ENCODE measurements at regions not wholly inside any gene's neighbourhood (a gene's known extent, or its start where the extent isn't known, plus 50 kb on each side); places are given as distances from the start of the nearest gene placed in this dataset.

DNA sequence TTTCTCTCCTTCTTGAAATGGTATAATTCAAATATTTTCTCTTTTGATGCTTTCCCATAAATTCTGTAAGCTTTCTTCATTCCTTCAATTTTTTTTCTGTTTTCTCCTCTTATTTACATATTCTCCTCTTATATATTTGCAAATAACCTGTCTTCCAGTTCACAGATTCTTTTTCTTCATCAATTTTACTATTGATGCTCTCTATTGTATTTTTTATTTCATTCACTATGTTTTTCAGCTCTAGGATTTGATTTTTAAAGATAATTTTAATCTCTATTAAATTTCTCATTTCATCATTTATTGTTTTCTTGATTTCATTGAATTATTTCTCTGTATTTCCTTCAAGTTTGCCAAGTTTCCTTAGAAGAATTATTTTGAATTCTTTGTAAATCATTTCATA is 54.0 kb upstream of the PRPS1L1 start:
- Histone ChIP-seq H3K36me3 (ENCODE audit: control insufficient read depth, insufficient read depth, low read length) (no peaks in the 10 kb centered on the region), H3K27me3 (ENCODE audit: control insufficient read depth, insufficient read depth, low read length) (no peaks in the 10 kb centered on the region), H3K4me1 (ENCODE audit: control insufficient read depth, insufficient read depth, low read length) (no peaks in the 10 kb centered on the region), H3K27ac (ENCODE audit: low read depth, low read length) (no peak overlapping the region), H3K4me3 (ENCODE audit: low read depth, low read length) (no peak overlapping the region), H3K9me3 (ENCODE audit: control insufficient read depth, insufficient read depth, low read length) (peaks cover 6% of the 10 kb centered on the region)
- no peak for DNase-seq (ENCODE audit: low read depth in 4 of 6, low spot score in 6 of 6)

DNA sequence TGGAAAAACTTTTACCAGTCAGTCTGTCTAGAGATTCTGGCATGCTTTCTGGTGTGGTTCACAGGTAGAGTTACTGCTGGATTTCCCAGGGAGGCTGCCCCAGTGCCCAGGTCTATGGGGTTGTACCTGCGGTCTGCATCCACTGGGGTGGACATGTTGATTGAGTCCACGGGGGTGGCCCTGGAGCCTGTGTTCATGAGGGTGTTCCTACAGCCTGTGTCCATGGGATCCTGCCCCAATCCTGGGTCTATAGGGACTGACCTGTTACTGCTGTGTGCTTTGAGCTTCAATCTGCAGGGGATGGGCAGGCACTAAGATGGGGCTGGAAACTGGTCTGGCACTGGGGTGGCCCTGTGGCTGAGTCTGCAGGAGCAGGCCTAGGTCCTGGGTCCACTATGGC is 54.5 kb upstream of the PRPS1L1 start:
- Histone ChIP-seq H3K36me3 (ENCODE audit: control insufficient read depth, insufficient read depth, low read length) (no peaks in the 10 kb centered on the region), H3K4me3 (ENCODE audit: low read depth, low read length) (no peak overlapping the region), H3K4me1 (ENCODE audit: control insufficient read depth, insufficient read depth, low read length) (peaks cover 3% of the 10 kb centered on the region), H3K9me3 (ENCODE audit: control insufficient read depth, insufficient read depth, low read length) (peaks cover 6% of the 10 kb centered on the region), H3K27ac (ENCODE audit: low read depth, low read length) (no peak overlapping the region), H3K27me3 (ENCODE audit: control insufficient read depth, insufficient read depth, low read length) (peaks cover 3% of the 10 kb centered on the region)
- DNase-seq (ENCODE audit: low read depth in 4 of 6, low spot score in 6 of 6), result no peak
- WGBS (ENCODE audit: insufficient coverage), result 94% methylated on average over 2 of the region's 2 CpGs

DNA sequence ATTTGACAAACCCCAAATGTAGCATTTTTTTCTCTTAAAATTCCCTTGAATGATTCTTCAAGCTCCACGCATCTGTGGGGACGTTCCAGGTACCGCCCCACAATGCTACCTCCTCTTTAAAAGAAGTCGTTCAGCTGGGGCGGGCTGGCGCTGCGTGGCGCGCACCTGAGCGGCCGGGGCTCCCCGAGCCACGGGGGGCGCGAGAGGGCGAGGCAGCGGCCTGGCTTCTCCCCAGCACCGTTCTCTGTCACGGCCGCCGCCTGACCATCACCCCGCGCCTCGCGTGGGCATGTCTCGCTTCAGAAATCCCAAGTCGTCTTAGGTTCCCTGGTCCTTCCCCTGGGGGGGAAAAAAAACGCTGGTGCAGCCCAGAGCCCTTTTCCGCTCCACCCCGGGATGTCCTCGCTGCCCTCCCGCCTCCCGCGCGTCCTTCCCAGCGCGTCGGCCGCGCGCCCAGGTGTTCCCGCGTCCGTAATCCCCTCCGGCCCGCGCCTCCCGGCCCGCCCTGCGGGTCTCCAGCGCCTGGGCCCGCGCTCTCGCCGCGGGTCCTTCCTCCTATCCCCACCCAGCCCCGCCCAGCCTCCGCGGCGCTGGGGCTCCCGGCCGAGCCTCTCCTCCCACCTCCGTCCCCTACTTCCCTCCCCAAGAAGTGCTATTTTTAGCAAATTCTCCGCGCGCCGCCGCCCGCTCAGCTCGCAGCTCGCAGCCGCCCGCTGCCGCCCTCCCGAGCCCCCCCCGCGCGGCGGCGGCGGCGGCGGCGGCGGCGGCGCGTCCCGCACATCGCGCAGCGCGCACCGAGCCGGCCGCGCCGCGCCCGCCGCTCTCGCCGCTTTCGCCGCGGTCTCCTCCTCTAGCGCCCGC is 58.7 kb upstream of the PRPS1L1 start:
- Histone ChIP-seq H3K4me1 (ENCODE audit: control insufficient read depth, insufficient read depth, low read length) (peaks cover 10% of the 10 kb centered on the region), H3K27ac (ENCODE audit: low read depth, low read length) (no peak overlapping the region), H3K9me3 (ENCODE audit: control insufficient read depth, insufficient read depth, low read length) (peaks cover 6% of the 10 kb centered on the region), H3K27me3 (ENCODE audit: control insufficient read depth, insufficient read depth, low read length) (peaks cover 7% of the 10 kb centered on the region), H3K4me3 (ENCODE audit: low read depth, low read length) (peak overlapping the region; percentile 63), H3K36me3 (ENCODE audit: control insufficient read depth, insufficient read depth, low read length) (no peaks in the 10 kb centered on the region)
- peak in 2 of 6 donors; percentile 77 to 78 for DNase-seq (ENCODE audit: low read depth in 4 of 6, low spot score in 6 of 6)
- under 1% methylated on average over 108 of the region's 108 CpGs for WGBS (ENCODE audit: insufficient coverage)

DNA sequence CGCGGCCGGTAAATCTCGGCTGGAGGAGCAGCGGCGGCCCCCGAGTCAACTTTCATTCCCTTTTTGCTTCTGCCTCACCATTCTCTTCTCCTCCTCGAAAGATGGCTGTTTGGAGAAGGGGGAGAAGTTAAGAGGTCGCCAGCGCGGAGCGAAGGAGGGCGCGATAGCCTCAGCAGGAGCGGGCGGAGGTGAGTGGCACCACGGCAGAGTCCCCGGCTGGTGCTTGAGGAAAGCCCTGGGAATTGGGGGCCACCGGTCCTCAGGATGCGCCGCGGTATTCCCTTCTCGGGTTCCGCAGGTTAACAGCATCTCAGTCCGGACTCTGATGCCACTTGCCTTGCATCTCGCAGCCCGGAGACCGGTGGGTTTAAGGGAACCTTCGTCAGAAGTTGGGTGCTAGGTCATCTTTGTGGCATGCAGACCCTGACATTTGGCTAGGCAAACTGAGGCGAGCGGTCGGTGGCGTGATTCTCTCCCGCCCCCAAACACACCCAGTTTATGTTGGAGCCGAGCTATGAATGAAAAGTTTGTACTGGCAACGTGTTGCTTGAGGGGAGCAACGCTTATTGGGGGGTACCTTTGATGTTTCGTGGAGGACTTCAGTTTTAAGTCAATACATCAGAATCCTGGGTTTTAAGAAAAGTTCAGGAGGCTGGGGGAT is 59.5 kb upstream of the PRPS1L1 start:
- H3K27ac ChIP-seq (ENCODE audit: low read depth, low read length), result no peak overlapping the region
- H3K36me3 ChIP-seq (ENCODE audit: control insufficient read depth, insufficient read depth, low read length), result no peaks in the 10 kb centered on the region
- peaks cover 2% of the 10 kb centered on the region for H3K9me3 ChIP-seq (ENCODE audit: control insufficient read depth, insufficient read depth, low read length)
- H3K4me1 ChIP-seq (ENCODE audit: control insufficient read depth, insufficient read depth, low read length), result peaks cover 10% of the 10 kb centered on the region
- 2% methylated on average over 36 of the region's 38 CpGs for WGBS (ENCODE audit: insufficient coverage)
- H3K27me3 ChIP-seq (ENCODE audit: control insufficient read depth, insufficient read depth, low read length), result peaks cover 9% of the 10 kb centered on the region
- peak in 1 of 6 donors; percentile 41 for DNase-seq (ENCODE audit: low read depth in 4 of 6, low spot score in 6 of 6)
- peak overlapping the region; percentile 63 for H3K4me3 ChIP-seq (ENCODE audit: low read depth, low read length)

DNA sequence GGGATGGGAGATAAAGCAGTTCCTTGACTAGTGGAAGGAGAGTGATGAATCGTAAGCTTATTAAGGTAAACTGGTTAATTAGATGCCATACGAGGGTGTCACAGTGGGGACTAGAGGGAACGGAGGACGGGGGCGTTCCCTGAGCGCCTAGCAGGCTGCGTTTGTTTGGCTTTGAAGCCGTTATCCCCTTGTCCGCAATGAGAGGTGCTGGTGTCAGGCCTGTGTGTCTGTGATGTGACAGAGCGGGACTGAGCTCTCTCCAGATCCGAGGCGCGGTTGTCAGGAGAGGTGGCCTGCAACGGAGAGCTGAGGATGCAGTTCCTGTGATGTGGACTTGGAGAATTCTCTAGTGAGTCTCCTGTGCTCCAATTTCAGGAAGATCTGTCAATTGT is 60.0 kb upstream of the PRPS1L1 start:
- Histone ChIP-seq H3K27ac (ENCODE audit: low read depth, low read length) (no peak overlapping the region), H3K4me3 (ENCODE audit: low read depth, low read length) (peak overlapping the region; percentile 63), H3K9me3 (ENCODE audit: control insufficient read depth, insufficient read depth, low read length) (no peaks in the 10 kb centered on the region), H3K27me3 (ENCODE audit: control insufficient read depth, insufficient read depth, low read length) (peaks cover 9% of the 10 kb centered on the region), H3K36me3 (ENCODE audit: control insufficient read depth, insufficient read depth, low read length) (no peaks in the 10 kb centered on the region), H3K4me1 (ENCODE audit: control insufficient read depth, insufficient read depth, low read length) (peaks cover 10% of the 10 kb centered on the region)
- DNase-seq (ENCODE audit: low read depth in 4 of 6, low spot score in 6 of 6), result peak in 2 of 6 donors; percentile 45 to 65
- WGBS (ENCODE audit: insufficient coverage), result 6% methylated on average over 14 of the region's 14 CpGs

DNA sequence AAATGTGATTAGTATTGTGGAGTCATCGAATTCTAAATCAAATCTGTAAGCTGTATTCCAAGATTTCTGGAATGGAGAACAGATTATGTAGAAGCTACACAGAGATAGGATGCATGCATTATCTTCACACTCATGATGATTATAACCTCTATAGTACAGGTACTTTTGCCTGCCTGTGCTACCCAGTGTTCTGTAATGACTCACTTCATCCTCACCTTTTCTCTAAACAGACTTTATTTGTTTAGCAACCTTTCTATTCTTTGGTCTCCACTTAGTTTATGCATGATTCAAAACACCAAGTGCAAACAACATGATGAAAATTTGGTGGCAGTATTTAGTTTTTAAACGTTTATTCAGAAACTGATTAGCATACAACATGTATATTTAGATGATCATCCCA is 68.4 kb upstream of the PRPS1L1 start:
- H3K27ac ChIP-seq (ENCODE audit: low read depth, low read length), result no peak overlapping the region

DNA sequence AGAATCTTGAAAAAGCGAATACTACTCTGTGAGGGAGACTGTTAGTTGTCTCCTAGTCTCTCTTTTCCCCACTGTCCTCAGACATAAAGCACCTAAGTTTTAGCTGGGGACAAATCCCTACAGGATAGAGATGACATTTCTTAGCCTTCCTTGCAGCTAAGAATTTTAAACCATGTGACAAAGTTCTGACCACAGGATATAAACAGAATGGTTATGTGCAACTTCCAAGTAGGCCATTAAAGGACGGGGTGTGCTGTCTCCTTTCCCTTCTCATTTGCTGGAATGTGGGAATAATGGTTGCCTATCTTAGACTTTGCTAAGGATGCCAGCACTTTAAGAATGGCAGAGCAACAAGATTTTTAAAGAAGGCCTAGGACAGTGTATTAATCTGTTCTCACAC is 74.9 kb upstream of the PRPS1L1 start:
- 88% methylated on average over 1 of the region's 2 CpGs for WGBS (ENCODE audit: insufficient coverage)
- H3K27me3 ChIP-seq (ENCODE audit: control insufficient read depth, insufficient read depth, low read length), result no peaks in the 10 kb centered on the region
- DNase-seq (ENCODE audit: low read depth in 4 of 6, low spot score in 6 of 6), result no peak
- H3K9me3 ChIP-seq (ENCODE audit: control insufficient read depth, insufficient read depth, low read length), result peaks cover 5% of the 10 kb centered on the region
- H3K27ac ChIP-seq (ENCODE audit: low read depth, low read length), result no peak overlapping the region
- no peaks in the 10 kb centered on the region for H3K36me3 ChIP-seq (ENCODE audit: control insufficient read depth, insufficient read depth, low read length)
- no peak overlapping the region for H3K4me3 ChIP-seq (ENCODE audit: low read depth, low read length)
- no peaks in the 10 kb centered on the region for H3K4me1 ChIP-seq (ENCODE audit: control insufficient read depth, insufficient read depth, low read length)

More for the DNA sequence above, 68.4 kb upstream of the PRPS1L1 start:
- Histone ChIP-seq H3K4me1 (ENCODE audit: control insufficient read depth, insufficient read depth, low read length) (no peaks in the 10 kb centered on the region), H3K36me3 (ENCODE audit: control insufficient read depth, insufficient read depth, low read length) (no peaks in the 10 kb centered on the region), H3K4me3 (ENCODE audit: low read depth, low read length) (no peak overlapping the region), H3K9me3 (ENCODE audit: control insufficient read depth, insufficient read depth, low read length) (peaks cover 5% of the 10 kb centered on the region), H3K27me3 (ENCODE audit: control insufficient read depth, insufficient read depth, low read length) (peaks cover 2% of the 10 kb centered on the region)
- no peak for DNase-seq (ENCODE audit: low read depth in 4 of 6, low spot score in 6 of 6)
- WGBS (ENCODE audit: insufficient coverage), result no CpG with 5 or more reads among the region's 2 CpGs

DNA sequence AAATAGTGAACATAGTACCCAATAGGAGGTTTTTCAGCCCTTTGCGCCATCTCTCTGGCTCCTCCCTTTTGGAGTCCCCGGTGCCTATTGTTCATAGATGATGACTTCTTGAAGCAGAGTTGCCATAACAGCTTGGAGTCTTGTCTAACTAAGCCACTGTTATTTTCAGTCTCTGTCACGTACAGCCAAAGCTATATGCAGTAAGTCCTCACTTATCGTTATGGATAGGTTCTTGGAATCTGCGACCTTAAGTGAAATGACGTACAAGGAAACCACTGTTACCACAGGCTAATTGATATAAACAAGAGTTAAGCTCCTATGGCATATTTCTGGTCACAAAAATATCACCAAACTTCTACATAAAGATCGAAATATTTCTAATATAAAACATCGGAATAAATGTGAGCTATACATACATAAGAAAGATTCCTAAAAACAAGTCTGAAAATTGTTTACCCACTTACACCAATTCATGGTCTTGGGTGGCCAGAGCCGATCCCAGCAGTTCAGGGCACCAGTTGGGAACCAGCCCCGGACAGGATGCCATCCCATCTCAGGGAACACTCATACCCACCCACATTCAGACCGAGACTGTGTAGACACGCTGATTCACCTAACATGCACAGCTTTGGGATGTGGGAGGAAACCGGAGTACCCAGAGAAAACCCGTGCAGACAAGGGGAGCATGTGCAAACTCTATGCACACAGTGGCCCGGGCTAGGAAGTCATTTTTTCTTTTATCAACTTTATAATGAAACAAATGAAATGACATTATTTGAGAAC is 76.0 kb upstream of the PRPS1L1 start:
- WGBS (ENCODE audit: insufficient coverage), result 98% methylated on average over 5 of the region's 15 CpGs
- H3K4me3 ChIP-seq (ENCODE audit: low read depth, low read length), result no peak overlapping the region
- peaks cover 5% of the 10 kb centered on the region for H3K9me3 ChIP-seq (ENCODE audit: control insufficient read depth, insufficient read depth, low read length)
- no peaks in the 10 kb centered on the region for H3K4me1 ChIP-seq (ENCODE audit: control insufficient read depth, insufficient read depth, low read length)
- H3K27ac ChIP-seq (ENCODE audit: low read depth, low read length), result no peak overlapping the region
- no peak for DNase-seq (ENCODE audit: low read depth in 4 of 6, low spot score in 6 of 6)
- H3K27me3 ChIP-seq (ENCODE audit: control insufficient read depth, insufficient read depth, low read length), result no peaks in the 10 kb centered on the region
- H3K36me3 ChIP-seq (ENCODE audit: control insufficient read depth, insufficient read depth, low read length), result no peaks in the 10 kb centered on the region

DNA sequence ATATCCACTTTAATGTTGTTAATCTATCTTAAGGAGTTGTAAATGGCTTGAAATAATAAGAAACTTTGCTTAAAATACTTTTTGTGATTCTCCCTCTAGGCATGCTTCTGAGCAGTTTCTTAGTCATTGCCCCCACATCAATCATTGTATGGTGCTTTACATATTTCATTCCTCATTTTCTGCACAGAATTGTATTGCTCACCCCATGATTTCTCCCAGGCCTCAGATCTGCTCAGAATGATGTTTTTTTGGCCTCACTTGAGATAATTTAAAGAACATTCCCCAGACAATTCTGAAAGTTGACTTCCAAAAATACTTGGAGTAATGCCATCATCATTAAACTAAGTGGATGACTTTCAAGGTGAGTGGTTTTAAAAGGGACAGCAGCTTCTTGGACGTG is 82.1 kb upstream of the PRPS1L1 start:
- no peak overlapping the region for H3K4me3 ChIP-seq (ENCODE audit: low read depth, low read length)
- peak in 1 of 6 donors; percentile 36 for DNase-seq (ENCODE audit: low read depth in 4 of 6, low spot score in 6 of 6)
- no peaks in the 10 kb centered on the region for H3K36me3 ChIP-seq (ENCODE audit: control insufficient read depth, insufficient read depth, low read length)
- H3K27me3 ChIP-seq (ENCODE audit: control insufficient read depth, insufficient read depth, low read length), result no peaks in the 10 kb centered on the region
- no peaks in the 10 kb centered on the region for H3K4me1 ChIP-seq (ENCODE audit: control insufficient read depth, insufficient read depth, low read length)
- no peak overlapping the region for H3K27ac ChIP-seq (ENCODE audit: low read depth, low read length)
- WGBS (ENCODE audit: insufficient coverage), result 64% methylated on average over 1 of the region's 1 CpG
- no peaks in the 10 kb centered on the region for H3K9me3 ChIP-seq (ENCODE audit: control insufficient read depth, insufficient read depth, low read length)

Measured in spinal cord (tissue), 9 donors.